IMR-90 (cell line): ENCODE measurements at regions not wholly inside any gene's neighbourhood (a gene's known extent, or its start where the extent isn't known, plus 50 kb on each side); places are given as distances from the start of the nearest gene placed in this dataset.

ENCODE experiments used
- BHLHE40 ChIP-seq: fragments of 150-350 bp; IDR thresholded peaks from 2 replicates; pipeline ENCODE4 v1.6.1; 2016; ENCODE audit warnings: mild to moderate bottlenecking, low read depth, low read length
- CTCF ChIP-seq: conservative IDR thresholded peaks from 2 replicates; pipeline ENCODE4 v1.5.1; 2012; ENCODE audit warnings: mild to moderate bottlenecking, low read depth, low read length, improper control_type of control experiment
- MAFK ChIP-seq: IDR thresholded peaks from 2 replicates; pipeline ENCODE4 v1.6.1; 2012; ENCODE audit warnings: low read depth, low read length, improper control_type of control experiment
- POLR2A ChIP-seq: IDR thresholded peaks from 2 replicates; pipeline ENCODE4 v1.6.1; 2012; ENCODE audit warnings: mild to moderate bottlenecking, low read depth, low read length
- SMC3 ChIP-seq: fragments of 150-350 bp; IDR thresholded peaks from 2 replicates; pipeline ENCODE4 v1.6.1; 2016; ENCODE audit warnings: low read depth, mild to moderate bottlenecking, antibody characterized with exemption, low read length, moderate library complexity
- TF ChIP-seq, protein P1 (sequence below): fragments of 150-350 bp; IDR thresholded peaks from 2 replicates; pipeline ENCODE4 v1.6.1; 2017; ENCODE audit warnings: mild to moderate bottlenecking, antibody characterized with exemption, low read length, low read depth

DNA sequence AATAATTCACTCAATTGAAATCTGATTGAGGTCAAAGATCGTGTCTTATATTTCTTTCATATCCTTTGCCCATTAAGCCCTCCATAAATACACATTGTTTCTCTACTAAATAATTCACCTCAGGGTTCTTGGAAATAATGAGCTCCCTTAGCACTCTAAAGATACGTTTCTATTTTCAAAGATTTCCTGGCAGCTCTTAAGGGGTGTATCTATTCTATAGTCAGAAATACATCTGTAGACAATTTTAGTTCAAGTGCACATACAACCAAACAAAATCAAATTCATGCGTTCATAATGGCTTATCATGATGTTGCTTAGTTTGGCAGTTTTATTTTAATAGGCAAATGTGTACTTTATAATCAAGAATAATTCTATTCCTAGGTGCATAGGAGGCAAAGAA is 361.1 kb upstream of the DDHD1 start:
- TF ChIP-seq CTCF, result no peak
- no peak for TF ChIP-seq POLR2A
- no peak for TF ChIP-seq BHLHE40
- TF ChIP-seq, protein P1, sequence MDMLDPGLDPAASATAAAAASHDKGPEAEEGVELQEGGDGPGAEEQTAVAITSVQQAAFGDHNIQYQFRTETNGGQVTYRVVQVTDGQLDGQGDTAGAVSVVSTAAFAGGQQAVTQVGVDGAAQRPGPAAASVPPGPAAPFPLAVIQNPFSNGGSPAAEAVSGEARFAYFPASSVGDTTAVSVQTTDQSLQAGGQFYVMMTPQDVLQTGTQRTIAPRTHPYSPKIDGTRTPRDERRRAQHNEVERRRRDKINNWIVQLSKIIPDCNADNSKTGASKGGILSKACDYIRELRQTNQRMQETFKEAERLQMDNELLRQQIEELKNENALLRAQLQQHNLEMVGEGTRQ, result no peak
- no peak for TF ChIP-seq SMC3
- TF ChIP-seq MAFK, result no peak
